A673 (cell line): ENCODE measurements at regions not wholly inside any gene's neighbourhood (a gene's known extent, or its start where the extent isn't known, plus 50 kb on each side); places are given as distances from the start of the nearest gene placed in this dataset.

ENCODE experiments used
- BruUV-seq: library from RNA; stranded (reverse); fragments of 400-500 nt; replicated peaks from 2 replicates; lab custom pipeline; 2021; lab: Mats Ljungman, UMichigan
- CTCF ChIA-PET: fragments of 300-600 bp; sonication (Branson Sonifier 250); formaldehyde crosslinking; loops from one replicate; lab custom pipeline; 2022; ENCODE audit warnings: antibody characterized with exemption; lab: Charles Lee
- POLR2A ChIA-PET: fragments of 300-600 bp; sonication (Branson Sonifier 250); formaldehyde crosslinking; loops from one replicate; lab custom pipeline; 2022; ENCODE audit warnings: antibody characterized with exemption; ENCODE audit not compliant: low non-redundant PET; lab: Charles Lee
- DNase-seq: peaks from one replicate; pipeline ENCODE4 v3.0.0-alpha.2; 2015; ENCODE audit warnings: low spot score
- H3K27ac ChIP-seq: fragments of 200-600 bp; sonication (generic); 2 replicates; pipeline ENCODE4 v1.5.1; 2016; ENCODE audit warnings: mixed run types, low read depth, mild to moderate bottlenecking, mixed read lengths, antibody characterized with exemption, low read length; ENCODE audit not compliant: poor library complexity, severe bottlenecking
- H3K27me3 ChIP-seq: fragments of 200-600 bp; sonication (generic); replicated peaks from 2 replicates; pipeline ENCODE4 v1.6.1; 2017; ENCODE audit warnings: mixed run types, low read depth, mild to moderate bottlenecking, mixed read lengths, antibody characterized with exemption, low read length; ENCODE audit not compliant: insufficient read depth, poor library complexity
- H3K36me3 ChIP-seq: fragments of 200-600 bp; sonication (generic); 2 replicates; pipeline ENCODE4 v1.6.1; 2016; ENCODE audit warnings: mixed run types, mild to moderate bottlenecking, mixed read lengths, antibody characterized with exemption, low read length; ENCODE audit not compliant: insufficient read depth, poor library complexity, severe bottlenecking
- H3K4me1 ChIP-seq: fragments of 200-600 bp; sonication (generic); 2 replicates; pipeline ENCODE4 v1.6.1; 2017; ENCODE audit warnings: mixed run types, mild to moderate bottlenecking, mixed read lengths, antibody characterized with exemption, low read length; ENCODE audit not compliant: insufficient read depth, poor library complexity, severe bottlenecking
- H3K4me3 ChIP-seq: fragments of 200-600 bp; sonication (generic); 2 replicates; pipeline ENCODE4 v1.5.1; 2016; ENCODE audit warnings: low read depth, mixed run types, mild to moderate bottlenecking, mixed read lengths, low read length; ENCODE audit not compliant: poor library complexity, severe bottlenecking
- H3K9me3 ChIP-seq: fragments of 200-600 bp; sonication (generic); 2 replicates; pipeline ENCODE4 v1.6.1; 2016; ENCODE audit warnings: mixed run types, low read depth, mild to moderate bottlenecking, mixed read lengths, antibody characterized with exemption, low read length; ENCODE audit not compliant: poor library complexity, severe bottlenecking
- CTCF ChIP-seq: fragments of 300-800, 200-600 bp; sonication (generic); conservative IDR thresholded peaks from 2 replicates; pipeline ENCODE4 v1.5.1; 2017; ENCODE audit warnings: low read depth, mild to moderate bottlenecking, antibody characterized with exemption, low read length, moderate library complexity, mixed read lengths
- EZH2 ChIP-seq: fragments of 200-600 bp; sonication (generic); IDR thresholded peaks from 2 replicates; pipeline ENCODE4 v1.6.1; 2017; ENCODE audit warnings: borderline replicate concordance, low read depth, mild to moderate bottlenecking, mixed read lengths, antibody characterized with exemption, low read length; ENCODE audit not compliant: poor library complexity, severe bottlenecking
- intact Hi-C: fragments of 100-400 bp; cut with micrococcal nuclease; formaldehyde crosslinking; loops from one replicate; pipeline ENCODE4 v1.10.0; 2022; ENCODE audit not compliant: unreplicated experiment

- Histone ChIP-seq H3K4me1 (no peaks in the 10 kb centered on the region), H3K9me3 (no peaks in the 10 kb centered on the region), H3K36me3 (no peaks in the 10 kb centered on the region), H3K27ac (no peak overlapping the region), H3K4me3 (no peak overlapping the region), H3K27me3 (no peaks in the 10 kb centered on the region)
- ChIA-PET CTCF (no interaction called here), POLR2A (no interaction called here)
- no peak for DNase-seq
- intact Hi-C loops = no loop called here
- BruUV-seq = no TSS peak
- TF ChIP-seq CTCF (no peak), EZH2 (no peak)
Measured at GRCh38 chr16:62642677-62643076, 606.4 kb upstream of the CDH8 start.

- Histone ChIP-seq H3K9me3 (no peaks in the 10 kb centered on the region), H3K36me3 (no peaks in the 10 kb centered on the region), H3K27me3 (no peaks in the 10 kb centered on the region), H3K27ac (no peak overlapping the region), H3K4me1 (no peaks in the 10 kb centered on the region), H3K4me3 (no peak overlapping the region)
- ChIA-PET CTCF (no interaction called here), POLR2A (no interaction called here)
- no peak for DNase-seq
- intact Hi-C loops = no loop called here
- no peak for TF ChIP-seq CTCF
- TF ChIP-seq EZH2 = no peak
- no TSS peak for BruUV-seq
Measured at GRCh38 chr16:62639890-62640289, 603.7 kb upstream of the CDH8 start.

DNA sequence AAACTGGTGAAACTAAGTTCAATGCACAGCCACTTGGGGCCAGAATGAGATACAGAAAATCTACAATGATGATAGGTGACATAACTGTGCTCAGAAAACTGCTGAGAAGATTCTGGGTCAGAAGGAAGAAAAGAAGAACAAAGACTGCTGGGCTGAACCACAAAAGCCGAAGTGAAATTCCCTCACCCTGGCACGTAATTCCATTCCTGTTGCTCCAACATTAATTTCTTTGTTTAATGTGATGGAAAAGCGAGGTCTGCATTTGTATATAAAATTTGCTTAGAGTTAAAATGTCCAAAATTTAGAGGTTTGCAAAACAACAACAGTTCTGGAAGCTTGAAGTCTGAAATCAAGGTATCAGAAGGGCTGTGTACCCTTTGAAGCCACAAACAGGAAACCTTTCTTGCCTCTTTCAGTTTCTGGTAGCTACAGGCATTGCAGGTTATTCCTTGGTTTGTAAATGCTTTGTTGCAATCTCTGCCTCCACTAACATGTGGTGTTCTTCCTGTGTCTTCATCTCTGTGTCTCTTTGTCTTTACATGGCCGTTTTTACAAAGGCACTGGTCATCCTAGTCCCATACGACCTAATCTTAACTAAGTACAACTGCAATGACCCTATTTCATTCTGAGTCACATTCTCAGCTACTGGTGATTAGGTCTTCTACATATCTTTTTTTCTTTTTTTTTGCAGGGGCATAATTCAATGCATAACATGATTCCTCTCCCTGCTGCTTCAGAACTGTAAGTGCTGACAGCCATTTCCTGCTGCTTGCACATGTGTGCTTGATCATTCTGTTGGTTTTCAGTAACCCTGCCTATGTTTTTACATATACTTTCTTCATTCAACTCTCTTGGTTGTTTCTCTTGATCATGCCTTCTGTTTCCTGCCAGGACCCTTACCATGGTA is 603.0 kb upstream of the CDH8 start:
- Histone ChIP-seq H3K4me3 (no peak overlapping the region), H3K4me1 (no peaks in the 10 kb centered on the region), H3K27me3 (no peaks in the 10 kb centered on the region), H3K9me3 (no peaks in the 10 kb centered on the region), H3K36me3 (no peaks in the 10 kb centered on the region), H3K27ac (no peak overlapping the region)
- POLR2A ChIA-PET = no interaction called here
- TF ChIP-seq CTCF (no peak), EZH2 (no peak)
- BruUV-seq = no TSS peak
- CTCF ChIA-PET = no interaction called here
- DNase-seq = no peak
- intact Hi-C loops = no loop called here
